ENCODE measurements at regions not wholly inside any gene's neighbourhood (a gene's known extent, or its start where the extent isn't known, plus 50 kb on each side); places are given as distances from the start of the nearest gene placed in this dataset.
A peak's percentile ranks its signal among the peaks of the same experiment; 100 is the strongest.

- Mint-ChIP-seq H3K27me3 (peaks cover 22% of the 10 kb centered on the region), H3K4me3 (no peak overlapping the region), H3K36me3 (ENCODE audit: low read depth) (no peaks in the 10 kb centered on the region), H3K4me1 (no peaks in the 10 kb centered on the region), H3K27ac (peak overlapping the region; percentile 16)
- ATAC-seq (no peak), DNase-seq (no peak)
- no peaks in the 10 kb centered on the region for H3K9me3 ChIP-seq (ENCODE audit: control insufficient read depth, low read length, poor library complexity, severe bottlenecking)
Observed at GRCh38 chr1:8206391-8206790, 111.5 kb upstream of the SLC45A1 start.

GRCh38 chr1:8205771-8206170, 112.1 kb upstream of the SLC45A1 start:
- Mint-ChIP-seq H3K27me3 (peaks cover 16% of the 10 kb centered on the region), H3K27ac (peak overlapping the region; percentile 16)

GRCh38 chr1:8204826-8205225, 113.1 kb upstream of the SLC45A1 start:
- Mint-ChIP-seq H3K36me3 (ENCODE audit: low read depth) (no peaks in the 10 kb centered on the region), H3K4me3 (no peak overlapping the region), H3K27me3 (peaks cover 10% of the 10 kb centered on the region), H3K27ac (no peak overlapping the region), H3K4me1 (no peaks in the 10 kb centered on the region)
- no peak for DNase-seq
- H3K9me3 ChIP-seq (ENCODE audit: control insufficient read depth, low read length, poor library complexity, severe bottlenecking), result no peaks in the 10 kb centered on the region
- ATAC-seq, result no peak

More at GRCh38 chr1:8205771-8206170, 112.1 kb upstream of the SLC45A1 start:
- Mint-ChIP-seq H3K4me1 (no peaks in the 10 kb centered on the region), H3K36me3 (ENCODE audit: low read depth) (no peaks in the 10 kb centered on the region), H3K4me3 (no peak overlapping the region)
- no peaks in the 10 kb centered on the region for H3K9me3 ChIP-seq (ENCODE audit: control insufficient read depth, low read length, poor library complexity, severe bottlenecking)
- no peak for DNase-seq
- ATAC-seq, result no peak

GRCh38 chr1:8203551-8203950, 114.4 kb upstream of the SLC45A1 start:
- no peaks in the 10 kb centered on the region for H3K36me3 Mint-ChIP-seq (ENCODE audit: low read depth)
- no peak overlapping the region for H3K27ac Mint-ChIP-seq
- H3K4me3 Mint-ChIP-seq, result no peak overlapping the region
- H3K4me1 Mint-ChIP-seq, result no peaks in the 10 kb centered on the region
- H3K27me3 Mint-ChIP-seq, result no peaks in the 10 kb centered on the region
- DNase-seq (no peak), ATAC-seq (no peak)
- H3K9me3 ChIP-seq (ENCODE audit: control insufficient read depth, low read length, poor library complexity, severe bottlenecking), result no peaks in the 10 kb centered on the region

- no peaks in the 10 kb centered on the region for H3K9me3 ChIP-seq (ENCODE audit: control insufficient read depth, low read length, poor library complexity, severe bottlenecking)
- no peak for ATAC-seq
- Mint-ChIP-seq H3K4me3 (no peak overlapping the region), H3K27ac (no peak overlapping the region), H3K4me1 (peaks cover under 1% of the 10 kb centered on the region), H3K36me3 (ENCODE audit: low read depth) (no peaks in the 10 kb centered on the region), H3K27me3 (peaks cover under 1% of the 10 kb centered on the region)
- DNase-seq, result no peak
Observed at GRCh38 chr1:8203056-8203455, 114.9 kb upstream of the SLC45A1 start.

- DNase-seq (no peak), ATAC-seq (no peak)
- H3K9me3 ChIP-seq (ENCODE audit: control insufficient read depth, low read length, poor library complexity, severe bottlenecking), result no peaks in the 10 kb centered on the region
- Mint-ChIP-seq H3K4me1 (peaks cover 5% of the 10 kb centered on the region), H3K4me3 (no peak overlapping the region), H3K27me3 (peaks cover 4% of the 10 kb centered on the region), H3K36me3 (ENCODE audit: low read depth) (no peaks in the 10 kb centered on the region), H3K27ac (no peak overlapping the region)
Observed at GRCh38 chr1:8202182-8202905, 115.6 kb upstream of the SLC45A1 start.

- ATAC-seq, result no peak
- H3K27ac Mint-ChIP-seq, result no peak overlapping the region
- no peaks in the 10 kb centered on the region for H3K9me3 ChIP-seq (ENCODE audit: control insufficient read depth, low read length, poor library complexity, severe bottlenecking)
- no peaks in the 10 kb centered on the region for H3K36me3 Mint-ChIP-seq (ENCODE audit: low read depth)
- H3K4me3 Mint-ChIP-seq, result no peak overlapping the region
- H3K4me1 Mint-ChIP-seq, result peaks cover 5% of the 10 kb centered on the region
- H3K27me3 Mint-ChIP-seq, result peaks cover 4% of the 10 kb centered on the region
- no peak for DNase-seq
Observed at GRCh38 chr1:8201331-8201861, 116.5 kb upstream of the SLC45A1 start.

GRCh38 chr1:8200317-8201115, 117.4 kb upstream of the SLC45A1 start:
- no peaks in the 10 kb centered on the region for H3K36me3 Mint-ChIP-seq (ENCODE audit: low read depth)
- H3K4me1 Mint-ChIP-seq, result peaks cover 5% of the 10 kb centered on the region
- H3K27ac Mint-ChIP-seq, result peak overlapping the region; percentile 62

GRCh38 chr1:8198522-8198921, 119.4 kb upstream of the SLC45A1 start:
- H3K27ac Mint-ChIP-seq, result no peak overlapping the region
- peaks cover 4% of the 10 kb centered on the region for H3K27me3 Mint-ChIP-seq

More at GRCh38 chr1:8200317-8201115, 117.4 kb upstream of the SLC45A1 start:
- Mint-ChIP-seq H3K27me3 (peaks cover 4% of the 10 kb centered on the region), H3K4me3 (no peak overlapping the region)
- no peak for ATAC-seq
- H3K9me3 ChIP-seq (ENCODE audit: control insufficient read depth, low read length, poor library complexity, severe bottlenecking), result no peaks in the 10 kb centered on the region
- DNase-seq, result no peak

GRCh38 chr1:8197493-8198282, 120.2 kb upstream of the SLC45A1 start:
- Mint-ChIP-seq H3K27me3 (peaks cover 4% of the 10 kb centered on the region), H3K36me3 (ENCODE audit: low read depth) (no peaks in the 10 kb centered on the region), H3K4me3 (no peak overlapping the region), H3K4me1 (peaks cover 13% of the 10 kb centered on the region), H3K27ac (peak overlapping the region; percentile 29)
- no peak for ATAC-seq
- H3K9me3 ChIP-seq (ENCODE audit: control insufficient read depth, low read length, poor library complexity, severe bottlenecking), result no peaks in the 10 kb centered on the region
- no peak for DNase-seq

More at GRCh38 chr1:8198522-8198921, 119.4 kb upstream of the SLC45A1 start:
- no peak overlapping the region for H3K4me3 Mint-ChIP-seq
- DNase-seq, result no peak
- ATAC-seq, result no peak
- no peaks in the 10 kb centered on the region for H3K36me3 Mint-ChIP-seq (ENCODE audit: low read depth)
- peaks cover 13% of the 10 kb centered on the region for H3K4me1 Mint-ChIP-seq
- no peaks in the 10 kb centered on the region for H3K9me3 ChIP-seq (ENCODE audit: control insufficient read depth, low read length, poor library complexity, severe bottlenecking)

- no peaks in the 10 kb centered on the region for H3K9me3 ChIP-seq (ENCODE audit: control insufficient read depth, low read length, poor library complexity, severe bottlenecking)
- DNase-seq, result no peak
- ATAC-seq, result no peak
- H3K27ac Mint-ChIP-seq, result no peak overlapping the region
- H3K4me1 Mint-ChIP-seq, result peaks cover 13% of the 10 kb centered on the region
- peak overlapping the region; percentile 8 for H3K4me3 Mint-ChIP-seq
- H3K27me3 Mint-ChIP-seq, result peaks cover 4% of the 10 kb centered on the region
- H3K36me3 Mint-ChIP-seq (ENCODE audit: low read depth), result no peaks in the 10 kb centered on the region
Observed at GRCh38 chr1:8194481-8195227, 123.3 kb upstream of the SLC45A1 start.

- peak overlapping the region; percentile 8 for H3K4me3 Mint-ChIP-seq
- DNase-seq (no peak), ATAC-seq (no peak)
- H3K9me3 ChIP-seq (ENCODE audit: control insufficient read depth, low read length, poor library complexity, severe bottlenecking), result no peaks in the 10 kb centered on the region
- H3K36me3 Mint-ChIP-seq (ENCODE audit: low read depth), result no peaks in the 10 kb centered on the region
- peaks cover 13% of the 10 kb centered on the region for H3K4me1 Mint-ChIP-seq
- no peak overlapping the region for H3K27ac Mint-ChIP-seq
- peaks cover 4% of the 10 kb centered on the region for H3K27me3 Mint-ChIP-seq
Observed at GRCh38 chr1:8193840-8194406, 124.0 kb upstream of the SLC45A1 start.

Data from T-helper 17 cell (primary cell).